Stimulated activated CD4-positive, alpha-beta T cell treated with anti-CD3 and anti-CD28 coated beads, Interleukin-15, amount 100 ng/mL, for 24 hours (primary cell): ENCODE measurements at regions not wholly inside any gene's neighbourhood (a gene's known extent, or its start where the extent isn't known, plus 50 kb on each side); places are given as distances from the start of the nearest gene placed in this dataset.

ENCODE experiments used
- DNase-seq: peaks from one replicate; pipeline ENCODE4 v3.0.0-alpha.2; 2020

DNA sequence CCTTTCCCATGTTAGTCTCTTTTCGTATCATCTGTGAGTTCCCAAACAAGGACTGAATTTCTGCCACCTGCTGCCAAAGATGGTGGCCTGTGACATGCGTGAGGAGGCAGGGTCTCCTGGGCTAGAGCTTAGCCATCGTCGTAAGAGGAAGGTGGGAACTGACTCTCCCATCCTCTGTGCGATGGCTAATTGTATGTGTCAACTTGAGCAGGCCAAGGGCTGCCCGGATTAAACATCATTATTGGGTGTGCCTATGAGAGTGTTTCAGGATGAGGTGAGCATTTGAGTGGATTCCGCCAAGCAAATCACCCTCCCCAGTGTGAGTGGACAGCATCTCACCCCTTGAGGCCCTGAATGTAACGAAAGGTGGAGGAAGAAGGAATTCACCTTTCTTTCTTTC, 220.7 kb upstream of the DIO3 start:
- no peak for DNase-seq

DNA sequence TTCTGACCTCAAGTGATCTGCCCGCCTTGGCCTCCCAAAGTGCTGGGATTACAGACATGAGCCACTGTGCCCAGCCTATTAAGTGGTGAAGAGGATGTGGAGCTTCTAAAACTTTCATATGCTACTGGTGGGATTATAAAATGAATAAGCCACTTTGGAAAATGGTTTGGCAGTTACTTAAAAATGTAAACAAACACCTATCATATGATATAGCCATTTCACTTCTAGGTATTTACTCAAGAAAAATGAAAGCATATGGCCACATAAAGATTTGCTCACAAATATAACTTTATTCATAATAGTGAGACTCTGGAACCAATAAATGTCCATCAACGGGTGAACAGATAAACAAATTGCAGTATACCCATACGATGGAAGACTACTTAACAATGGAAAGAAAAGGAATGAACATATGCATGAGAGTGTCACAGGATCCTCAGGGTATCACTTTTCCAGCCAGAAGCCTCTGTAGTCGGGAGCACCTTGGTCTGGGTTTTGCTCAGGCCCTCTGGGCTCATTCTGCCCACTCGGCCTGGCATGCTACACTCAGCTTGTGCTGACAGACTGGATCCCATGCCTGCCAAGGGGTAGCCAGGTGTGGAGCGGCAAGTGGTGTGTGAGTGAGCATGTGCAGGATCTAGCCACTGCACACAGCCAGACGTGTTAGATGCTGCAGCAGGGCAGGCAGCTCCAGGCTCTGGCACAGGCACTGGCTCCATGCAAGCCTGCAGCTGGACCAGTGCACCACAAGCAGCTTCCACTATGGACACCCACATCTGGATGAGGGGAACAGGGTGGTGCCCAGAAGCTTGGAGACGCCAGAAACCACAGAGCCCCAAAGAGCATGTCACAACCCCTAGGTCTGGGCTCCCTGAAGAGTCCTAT, 213.2 kb upstream of the DIO3 start:
- DNase-seq = no peak

DNA sequence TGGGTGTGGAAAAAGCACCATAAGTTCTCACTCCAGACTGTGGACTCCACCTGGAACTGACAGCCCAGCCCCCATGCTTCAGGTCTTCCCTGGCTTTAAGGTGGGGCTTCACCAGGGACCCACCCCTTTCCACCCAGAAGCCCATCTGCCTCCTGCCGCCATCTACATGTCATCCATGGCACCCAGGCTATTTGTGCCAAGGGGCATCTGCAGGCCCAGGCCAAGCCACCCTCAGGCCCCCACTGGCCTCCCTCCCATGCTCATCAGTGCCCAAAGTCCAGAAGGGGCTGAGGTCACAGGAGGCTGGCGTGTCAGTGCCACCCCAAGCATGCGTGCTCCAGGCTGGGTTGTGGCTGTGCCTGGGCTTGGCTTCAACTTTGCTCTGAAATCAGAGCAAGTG, 212.2 kb upstream of the DIO3 start:
- DNase-seq = no peak

DNA sequence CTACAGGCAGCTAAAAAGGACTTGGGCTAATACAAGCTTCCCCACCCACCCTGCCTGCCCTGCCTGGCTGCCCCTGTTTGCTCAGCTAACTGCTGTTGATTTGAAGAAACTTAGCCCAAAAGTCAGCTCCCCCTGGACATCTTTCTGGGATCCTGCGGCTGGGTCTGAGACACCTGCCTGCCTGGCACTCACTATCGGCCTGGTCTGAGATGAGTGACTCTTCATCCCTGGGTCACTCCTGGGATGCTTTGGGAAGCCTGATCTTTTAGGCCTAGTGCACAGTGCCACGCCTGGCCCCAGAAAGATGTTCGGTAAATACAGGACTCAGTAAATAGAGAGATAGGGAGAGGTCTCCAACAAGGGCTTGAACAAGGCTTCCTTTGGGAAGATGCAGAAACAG, 211.3 kb upstream of the DIO3 start:
- no peak for DNase-seq

GRCh38 chr14:101350691-101351090, 210.6 kb upstream of the DIO3 start:
- no peak for DNase-seq

DNA sequence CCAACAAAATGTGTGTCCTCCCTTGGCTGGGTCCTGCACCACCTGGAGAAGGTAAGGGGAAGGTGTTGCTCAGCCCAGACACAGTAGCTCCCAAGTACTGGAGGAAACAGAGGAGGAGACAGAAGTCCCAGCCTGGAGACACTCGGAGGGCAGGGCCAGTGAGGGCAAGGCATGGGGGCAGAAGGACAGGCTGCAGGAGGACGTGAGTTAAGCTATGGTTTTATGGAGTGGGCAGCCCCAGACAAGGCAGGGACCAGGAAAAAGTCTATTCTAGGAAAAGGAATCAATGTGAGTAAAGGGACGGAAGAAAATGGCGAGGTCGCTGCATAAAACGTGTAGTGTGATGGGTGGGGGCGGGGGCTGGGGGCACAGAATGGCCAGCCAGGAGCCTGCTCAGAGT, 210.1 kb upstream of the DIO3 start:
- no peak for DNase-seq

DNA sequence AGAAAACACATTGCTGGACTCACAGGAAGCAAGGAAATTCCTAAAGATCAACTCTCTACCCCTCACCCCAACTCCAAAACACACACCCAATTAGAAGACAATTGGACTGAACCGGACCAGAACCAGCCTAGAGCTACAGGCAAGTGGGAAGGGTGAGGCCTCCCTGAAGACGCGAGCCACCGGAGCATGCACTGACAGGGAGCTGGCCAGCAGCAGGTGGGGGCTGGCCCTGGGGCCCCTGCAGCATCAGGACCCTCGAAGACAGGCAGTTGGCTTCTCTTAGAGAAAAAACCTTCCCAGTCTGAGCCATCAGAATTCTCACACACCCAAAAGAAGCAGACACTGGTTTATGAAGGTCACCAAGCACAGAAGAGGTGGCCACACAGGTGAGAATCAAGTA, 209.5 kb upstream of the DIO3 start:
- DNase-seq = no peak

DNA sequence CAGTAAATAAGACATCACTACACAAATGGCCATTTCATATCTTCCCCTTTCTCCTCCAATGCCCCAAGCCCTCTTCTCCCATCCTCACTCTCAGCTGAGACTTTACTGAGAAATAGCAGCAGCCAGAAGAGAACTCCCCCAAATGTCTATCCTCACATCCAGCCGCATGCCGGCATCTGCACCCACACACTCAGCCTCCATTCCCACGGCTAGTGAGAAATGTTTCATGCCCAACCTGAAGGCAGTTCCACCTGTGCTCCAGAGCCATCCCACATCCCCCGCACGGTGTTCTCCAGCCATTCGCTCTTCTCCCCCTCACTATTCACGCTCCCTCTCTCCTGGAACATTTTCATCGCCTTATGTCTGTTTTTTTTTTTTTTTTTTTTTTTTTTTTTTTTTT, 208.7 kb upstream of the DIO3 start:
- no peak for DNase-seq

GRCh38 chr14:101353422-101353821, 207.9 kb upstream of the DIO3 start:
- DNase-seq = no peak

DNA sequence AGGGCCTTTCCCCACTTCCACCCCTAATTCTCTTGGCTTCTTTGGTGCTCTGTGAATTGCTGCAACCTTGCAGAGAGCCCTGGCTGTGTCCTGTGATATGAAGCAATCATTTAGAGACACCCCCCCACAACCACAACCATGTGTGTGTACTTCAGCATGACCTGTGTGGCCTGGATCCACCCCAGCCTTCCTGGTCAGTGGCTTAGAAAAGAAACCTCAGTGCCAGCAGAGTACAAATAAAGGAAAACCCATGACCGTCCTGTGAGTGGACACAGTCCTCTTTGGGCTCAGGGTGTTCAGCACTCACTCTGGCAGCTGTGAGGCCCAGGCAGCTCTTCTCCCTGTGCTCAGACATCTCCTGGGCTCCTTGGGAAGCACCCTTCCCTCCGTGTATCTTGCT, 206.6 kb upstream of the DIO3 start:
- DNase-seq = no peak

GRCh38 chr14:101355284-101355683, 206.0 kb upstream of the DIO3 start:
- no peak for DNase-seq

DNA sequence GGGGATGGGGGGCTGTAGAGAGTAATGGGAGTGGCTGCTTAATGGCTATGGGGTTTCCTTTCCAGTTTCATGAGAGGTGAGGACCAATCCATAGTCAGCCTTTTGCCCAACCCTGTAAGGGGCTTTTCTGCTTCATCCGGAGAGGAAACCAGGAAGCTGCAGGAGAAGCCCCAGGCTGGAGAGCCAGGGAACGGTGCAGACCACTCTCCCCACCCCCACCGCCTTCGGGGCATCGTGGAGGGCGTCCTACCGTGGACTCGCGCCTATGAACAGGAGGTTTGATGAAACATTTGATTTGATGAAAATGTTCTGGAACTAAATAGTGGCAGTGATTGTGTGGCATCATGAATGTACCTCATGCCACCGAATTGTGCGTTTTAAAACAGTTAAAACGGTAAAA, 204.3 kb upstream of the DIO3 start:
- no peak for DNase-seq

DNA sequence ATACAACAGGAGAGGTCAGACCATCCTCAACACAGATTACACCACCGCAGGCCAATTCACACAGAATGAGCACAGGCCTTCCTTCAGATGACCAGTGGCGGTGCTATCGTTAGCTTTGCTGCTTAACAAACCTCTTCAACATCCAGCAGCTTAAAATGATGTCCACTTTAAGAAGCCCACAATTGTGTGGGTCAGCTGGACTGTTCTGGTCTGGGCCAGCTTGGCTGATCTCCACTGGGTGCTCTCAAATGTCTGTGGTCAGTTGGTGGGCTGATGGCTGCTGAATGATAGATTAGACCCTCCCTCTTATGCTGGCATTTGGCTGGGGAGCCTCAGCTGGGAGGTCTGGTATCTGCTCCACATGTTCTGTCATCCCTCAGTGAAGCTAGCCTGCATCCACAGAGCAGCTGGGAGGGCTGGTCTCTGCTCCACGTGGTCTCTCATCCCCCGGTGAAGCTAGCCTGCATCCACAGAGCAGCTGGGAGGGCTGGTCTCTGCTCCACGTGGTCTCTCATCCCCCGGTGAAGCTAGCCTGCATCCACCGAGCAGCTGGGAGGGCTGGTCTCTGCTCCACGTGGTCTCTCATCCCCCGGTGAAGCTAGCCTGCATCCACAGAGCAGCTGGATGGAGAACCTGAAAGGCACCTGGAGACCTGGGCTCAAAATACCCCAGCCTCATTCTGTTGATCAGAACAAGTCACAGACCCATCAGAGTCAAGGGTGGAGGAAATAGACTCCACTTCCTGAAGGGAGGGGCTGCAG, 203.6 kb upstream of the DIO3 start:
- no peak for DNase-seq

- no peak for DNase-seq
These were observed 202.8 kb upstream of the DIO3 start for GRCh38 chr14:101358320-101359125.

- DNase-seq = no peak
These were observed 201.9 kb upstream of the DIO3 start for GRCh38 chr14:101359221-101360053.

- DNase-seq = no peak
These were observed 201.0 kb upstream of the DIO3 start for GRCh38 chr14:101360054-101360911.

DNA sequence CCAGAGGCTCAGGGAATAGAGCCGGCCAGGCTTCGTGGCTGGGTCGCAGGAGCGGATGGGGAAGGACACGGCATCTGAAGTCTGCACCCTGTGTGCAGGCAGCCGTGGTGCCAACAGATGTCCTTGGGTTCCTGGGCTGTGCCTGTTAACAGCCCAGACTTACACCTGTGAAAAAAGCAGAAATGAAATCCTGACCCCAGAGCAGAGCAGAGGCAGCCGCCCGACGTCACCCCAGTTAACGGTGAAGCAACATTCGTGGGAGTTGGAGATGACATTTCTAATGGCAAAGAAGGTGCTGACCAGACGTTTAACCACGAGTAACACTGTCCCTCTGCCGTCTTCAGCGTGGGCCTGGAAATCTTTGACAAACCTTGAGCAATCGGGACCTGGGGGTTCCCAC, 200.3 kb upstream of the DIO3 start:
- no peak for DNase-seq

GRCh38 chr14:101361451-101362433, 199.6 kb upstream of the DIO3 start:
- DNase-seq = no peak

DNA sequence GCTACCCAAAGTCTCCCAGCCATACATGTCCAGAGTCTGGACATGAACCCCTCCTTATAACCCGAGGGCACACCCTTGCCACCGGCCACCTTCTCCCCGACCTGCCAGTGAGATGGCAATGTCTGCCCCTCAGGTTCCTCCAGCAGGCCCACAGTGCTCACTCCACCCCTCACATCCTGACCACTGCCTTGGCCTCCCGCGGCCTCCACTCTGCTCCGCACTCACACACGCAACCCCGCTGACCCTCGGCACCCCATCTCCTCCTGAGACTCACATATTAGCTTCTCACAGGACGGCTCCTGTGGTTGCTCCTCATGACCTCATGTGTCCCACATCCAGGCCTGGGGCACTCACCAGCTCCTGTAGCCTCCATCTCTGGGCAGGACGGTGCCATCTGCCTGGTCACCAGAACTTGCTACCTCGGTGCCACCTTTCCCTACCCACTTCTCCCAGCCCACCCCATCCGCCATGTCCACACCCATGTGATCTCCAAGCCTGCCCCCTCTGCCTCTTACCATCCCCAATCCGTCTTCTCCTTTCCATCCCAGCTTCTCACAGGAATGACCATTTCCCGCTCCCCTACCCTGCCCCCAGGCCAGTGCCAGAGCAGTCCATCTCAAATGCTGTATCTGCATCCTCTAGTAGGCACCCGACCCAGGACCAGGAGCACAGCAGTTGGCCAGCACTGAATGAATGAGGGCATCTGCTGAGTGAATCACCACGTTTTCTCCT, 198.6 kb upstream of the DIO3 start:
- no peak for DNase-seq

DNA sequence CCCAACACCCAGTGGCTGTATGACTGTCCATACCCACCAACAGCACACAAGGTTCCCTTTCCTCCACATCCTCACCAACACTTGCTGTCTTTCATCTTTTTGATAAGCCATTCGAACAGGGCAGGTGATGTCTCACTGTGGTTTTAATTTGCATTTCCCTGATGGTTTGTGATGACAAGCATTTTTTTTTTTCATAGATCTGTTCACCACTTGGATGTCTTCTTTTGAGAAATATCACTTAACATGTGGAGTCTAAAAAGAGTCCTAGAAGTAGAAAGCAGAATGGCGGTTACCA, 198.1 kb upstream of the DIO3 start:
- DNase-seq = no peak
